Astrocyte (in vitro differentiated cells and primary cell): ENCODE measurements at regions not wholly inside any gene's neighbourhood (a gene's known extent, or its start where the extent isn't known, plus 50 kb on each side); places are given as distances from the start of the nearest gene placed in this dataset.

Source experiments
- EZH2 ChIP-seq: IDR thresholded peaks from 2 replicates; pipeline ENCODE4 v1.6.1; 2012; ENCODE audit warnings: mild to moderate bottlenecking, low read length, inconsistent platforms; ENCODE audit not compliant: insufficient read depth
- TF ChIP-seq, protein P1 (sequence below): IDR thresholded peaks from 2 replicates; pipeline ENCODE4 v1.5.1; 2011; ENCODE audit warnings: low read depth, mild to moderate bottlenecking, inconsistent platforms, low read length, moderate library complexity; ENCODE audit not compliant: insufficient read depth

DNA sequence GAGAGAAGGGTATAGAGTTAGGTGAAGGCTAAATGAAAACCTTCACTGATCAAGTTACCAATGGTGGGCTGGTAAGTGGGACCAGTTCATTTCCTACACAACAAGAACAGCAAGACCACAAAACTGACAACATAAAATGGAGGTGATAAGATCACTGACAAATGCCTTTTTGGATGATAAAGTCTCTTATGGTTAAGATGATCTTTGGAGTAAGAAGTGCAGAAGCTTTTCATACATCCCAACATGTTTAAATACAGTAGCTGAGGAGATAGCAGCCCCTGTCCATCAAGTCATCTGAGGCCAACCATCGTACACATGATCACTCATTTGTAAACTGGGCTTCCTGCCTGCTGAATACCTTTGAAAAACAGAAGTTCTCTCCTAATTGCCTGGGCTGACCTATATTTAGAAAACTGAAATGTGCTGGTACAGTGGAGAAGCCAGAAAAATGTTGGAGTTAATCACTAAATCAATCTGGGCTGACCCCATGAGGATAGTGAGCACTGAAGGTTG is 259.0 kb upstream of the ZFHX3 start:
- TF ChIP-seq, protein P1, sequence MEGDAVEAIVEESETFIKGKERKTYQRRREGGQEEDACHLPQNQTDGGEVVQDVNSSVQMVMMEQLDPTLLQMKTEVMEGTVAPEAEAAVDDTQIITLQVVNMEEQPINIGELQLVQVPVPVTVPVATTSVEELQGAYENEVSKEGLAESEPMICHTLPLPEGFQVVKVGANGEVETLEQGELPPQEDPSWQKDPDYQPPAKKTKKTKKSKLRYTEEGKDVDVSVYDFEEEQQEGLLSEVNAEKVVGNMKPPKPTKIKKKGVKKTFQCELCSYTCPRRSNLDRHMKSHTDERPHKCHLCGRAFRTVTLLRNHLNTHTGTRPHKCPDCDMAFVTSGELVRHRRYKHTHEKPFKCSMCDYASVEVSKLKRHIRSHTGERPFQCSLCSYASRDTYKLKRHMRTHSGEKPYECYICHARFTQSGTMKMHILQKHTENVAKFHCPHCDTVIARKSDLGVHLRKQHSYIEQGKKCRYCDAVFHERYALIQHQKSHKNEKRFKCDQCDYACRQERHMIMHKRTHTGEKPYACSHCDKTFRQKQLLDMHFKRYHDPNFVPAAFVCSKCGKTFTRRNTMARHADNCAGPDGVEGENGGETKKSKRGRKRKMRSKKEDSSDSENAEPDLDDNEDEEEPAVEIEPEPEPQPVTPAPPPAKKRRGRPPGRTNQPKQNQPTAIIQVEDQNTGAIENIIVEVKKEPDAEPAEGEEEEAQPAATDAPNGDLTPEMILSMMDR = no peak
- TF ChIP-seq EZH2 = no peak
